NB4 (cell line): ENCODE measurements at regions not wholly inside any gene's neighbourhood (a gene's known extent, or its start where the extent isn't known, plus 50 kb on each side); places are given as distances from the start of the nearest gene placed in this dataset.

Experiments
- DNase-seq: peaks from one replicate; pipeline ENCODE4 v3.0.0; 2010; ENCODE audit warnings: low read depth
- H3K4me3 ChIP-seq: one replicate; pipeline ENCODE4 v1.5.1; 2011; ENCODE audit warnings: mild to moderate bottlenecking, low read depth, low read length, moderate library complexity
- MYC ChIP-seq: IDR thresholded peaks from 2 replicates; pipeline ENCODE4 v1.6.1; 2011; ENCODE audit warnings: low read depth, low read length
- POLR2A ChIP-seq: IDR thresholded peaks from 2 replicates; pipeline ENCODE4 v1.6.1; 2011; ENCODE audit warnings: mild to moderate bottlenecking; ENCODE audit not compliant: insufficient read length; ENCODE audit errors: extremely low read depth
- TF ChIP-seq, protein P1 (sequence below): IDR thresholded peaks from 2 replicates; pipeline ENCODE4 v1.6.1; 2011; ENCODE audit warnings: low read depth, low read length
- TF ChIP-seq, protein P2 (sequence below): IDR thresholded peaks from one replicate; pipeline ENCODE4 v1.5.1; 2012; ENCODE audit warnings: low read depth, low read length

DNA sequence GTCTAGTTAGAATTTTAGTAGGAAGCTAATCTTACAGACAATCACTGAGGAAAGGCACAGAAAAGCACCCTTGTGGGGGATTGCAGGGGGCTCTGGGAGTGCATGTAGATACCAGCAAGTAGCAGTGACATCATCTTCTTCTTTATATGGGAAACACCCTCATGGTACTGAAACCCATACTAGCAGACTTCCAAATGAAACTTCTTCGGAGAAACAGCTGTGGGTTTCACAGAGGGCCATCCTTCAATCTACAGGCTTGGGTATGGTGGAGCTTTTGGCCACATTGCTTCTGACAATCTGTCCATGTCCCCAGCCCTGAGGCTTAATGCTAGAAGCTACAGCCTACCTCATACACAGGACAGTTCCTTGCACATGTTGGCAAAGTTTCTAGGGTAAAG is 165.2 kb upstream of the NFIB start:
- no peak for DNase-seq
- H3K4me3 ChIP-seq = no peak overlapping the region
- TF ChIP-seq, protein P1, sequence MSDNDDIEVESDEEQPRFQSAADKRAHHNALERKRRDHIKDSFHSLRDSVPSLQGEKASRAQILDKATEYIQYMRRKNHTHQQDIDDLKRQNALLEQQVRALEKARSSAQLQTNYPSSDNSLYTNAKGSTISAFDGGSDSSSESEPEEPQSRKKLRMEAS = no peak
- TF ChIP-seq POLR2A (no peak), MYC (no peak)
- TF ChIP-seq, protein P2, sequence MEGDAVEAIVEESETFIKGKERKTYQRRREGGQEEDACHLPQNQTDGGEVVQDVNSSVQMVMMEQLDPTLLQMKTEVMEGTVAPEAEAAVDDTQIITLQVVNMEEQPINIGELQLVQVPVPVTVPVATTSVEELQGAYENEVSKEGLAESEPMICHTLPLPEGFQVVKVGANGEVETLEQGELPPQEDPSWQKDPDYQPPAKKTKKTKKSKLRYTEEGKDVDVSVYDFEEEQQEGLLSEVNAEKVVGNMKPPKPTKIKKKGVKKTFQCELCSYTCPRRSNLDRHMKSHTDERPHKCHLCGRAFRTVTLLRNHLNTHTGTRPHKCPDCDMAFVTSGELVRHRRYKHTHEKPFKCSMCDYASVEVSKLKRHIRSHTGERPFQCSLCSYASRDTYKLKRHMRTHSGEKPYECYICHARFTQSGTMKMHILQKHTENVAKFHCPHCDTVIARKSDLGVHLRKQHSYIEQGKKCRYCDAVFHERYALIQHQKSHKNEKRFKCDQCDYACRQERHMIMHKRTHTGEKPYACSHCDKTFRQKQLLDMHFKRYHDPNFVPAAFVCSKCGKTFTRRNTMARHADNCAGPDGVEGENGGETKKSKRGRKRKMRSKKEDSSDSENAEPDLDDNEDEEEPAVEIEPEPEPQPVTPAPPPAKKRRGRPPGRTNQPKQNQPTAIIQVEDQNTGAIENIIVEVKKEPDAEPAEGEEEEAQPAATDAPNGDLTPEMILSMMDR = no peak

DNA sequence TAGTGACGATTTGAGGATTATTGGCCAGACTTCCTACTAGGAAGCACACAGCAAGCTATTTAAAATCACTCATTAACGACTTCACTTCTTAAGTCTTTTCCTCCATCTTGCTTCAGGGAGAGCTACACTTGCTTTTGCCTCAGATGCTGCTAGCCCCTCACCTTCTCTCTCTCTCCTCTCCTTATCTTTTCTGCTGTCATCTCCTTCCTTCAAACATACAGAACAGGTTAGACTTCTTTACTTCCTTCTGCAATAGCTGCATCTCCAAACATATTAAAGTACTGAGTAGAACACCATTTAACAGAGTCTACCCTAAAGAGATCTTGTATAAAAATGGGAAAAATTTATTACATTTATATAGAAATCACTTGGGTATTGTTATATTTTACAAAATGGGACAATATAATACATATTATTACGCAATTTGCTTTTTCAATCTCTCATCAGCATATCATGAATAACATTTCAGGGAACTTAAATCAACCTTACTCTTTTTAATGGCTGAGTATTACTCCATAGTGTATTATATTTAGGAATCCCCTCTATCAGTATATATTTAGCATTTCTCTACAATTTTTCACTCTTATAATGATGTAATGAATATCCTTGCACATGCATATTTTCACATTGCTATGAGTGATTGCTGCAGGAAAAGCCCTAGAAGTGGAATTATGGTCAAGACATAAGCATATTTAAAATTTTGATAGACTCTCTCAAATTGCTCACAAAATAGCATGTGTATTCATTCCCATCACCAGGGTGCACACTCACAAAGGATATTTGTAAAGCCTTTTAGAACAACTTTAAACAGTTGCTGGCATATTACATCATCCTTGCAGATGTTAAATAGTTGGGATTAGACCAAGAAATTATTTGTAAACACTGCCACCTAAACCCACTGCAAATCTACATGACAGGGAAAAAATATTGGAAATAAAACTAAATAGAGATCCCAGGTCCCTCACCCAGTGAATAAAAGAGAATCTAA is 164.5 kb upstream of the NFIB start:
- no peak overlapping the region for H3K4me3 ChIP-seq
- TF ChIP-seq, protein P2 = no peak
- TF ChIP-seq, protein P1 = no peak
- no peak for TF ChIP-seq POLR2A
- no peak for TF ChIP-seq MYC
- DNase-seq = no peak

DNA sequence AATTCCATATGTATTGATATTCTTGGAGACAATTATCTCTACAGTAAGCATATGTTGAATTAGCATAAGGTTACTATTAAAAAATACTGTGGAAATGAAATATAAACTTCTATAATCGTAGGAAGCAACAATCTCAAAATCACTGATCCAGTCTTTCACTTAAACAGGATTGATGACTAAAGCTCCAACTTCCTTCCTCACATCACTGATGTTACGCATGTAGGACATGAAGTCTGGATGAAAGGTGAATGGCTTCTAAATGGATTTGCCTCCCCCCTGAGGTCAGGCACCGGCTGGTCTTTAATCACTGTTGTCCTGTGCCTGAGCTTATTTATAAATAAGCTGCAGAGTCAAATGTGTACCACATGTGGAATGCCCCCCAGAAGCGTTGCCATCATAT is 157.1 kb upstream of the NFIB start:
- no peak overlapping the region for H3K4me3 ChIP-seq
- TF ChIP-seq POLR2A (no peak), MYC (no peak)
- TF ChIP-seq, protein P2 = no peak
- TF ChIP-seq, protein P1 = no peak
- no peak for DNase-seq

DNA sequence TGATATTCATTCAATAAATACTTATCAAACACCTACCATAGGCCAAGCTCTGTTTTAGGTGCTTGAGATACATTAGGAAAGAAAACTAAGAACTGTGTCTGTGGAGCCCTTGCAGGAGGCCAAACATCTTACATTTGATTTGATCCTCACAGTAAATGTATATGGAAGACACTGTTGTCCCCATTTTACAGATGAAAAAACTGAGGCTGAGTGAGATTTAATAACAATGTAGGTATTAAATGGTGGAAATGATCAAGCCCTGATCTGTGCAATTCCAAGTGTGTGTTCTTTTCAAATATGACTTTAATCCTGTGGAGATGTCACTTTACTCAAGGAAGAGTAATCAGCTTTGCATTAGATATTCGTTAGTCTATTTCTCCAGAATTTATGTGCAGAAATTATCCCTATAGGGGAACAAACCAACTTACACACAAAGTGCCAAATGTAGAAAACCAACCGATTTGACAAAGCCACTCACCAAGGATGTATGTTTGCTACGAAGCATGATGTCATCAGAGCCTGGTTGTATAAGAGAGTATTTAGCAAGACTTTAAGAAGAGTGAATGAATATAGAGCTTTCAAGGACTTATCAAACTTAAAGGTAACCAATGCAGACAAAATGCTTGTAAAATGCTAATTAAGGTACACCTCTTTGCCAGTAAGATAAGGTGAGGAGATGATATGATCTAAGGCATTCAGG is 153.9 kb upstream of the NFIB start:
- H3K4me3 ChIP-seq = no peak overlapping the region
- no peak for DNase-seq
- no peak for TF ChIP-seq MYC

DNA sequence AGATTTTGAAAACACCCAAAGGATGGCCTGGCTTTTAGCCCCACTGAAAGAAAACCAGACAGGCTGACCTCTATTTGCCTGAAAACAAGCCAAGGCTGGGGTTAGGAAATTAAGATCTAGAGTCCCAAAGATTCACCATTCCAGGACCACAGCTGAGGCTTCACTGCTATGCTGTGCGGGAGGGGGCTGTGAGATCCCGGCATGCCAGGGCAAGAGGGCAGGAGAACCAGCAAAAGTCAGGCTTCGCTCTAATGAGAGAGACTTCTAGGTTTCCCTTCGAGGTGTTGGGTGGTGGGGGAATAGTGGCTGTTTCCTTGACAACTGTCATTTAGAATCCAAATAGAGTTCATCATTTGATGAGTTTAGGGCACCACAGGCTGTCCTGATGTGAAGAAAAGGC is 152.9 kb upstream of the NFIB start:
- H3K4me3 ChIP-seq = no peak overlapping the region
- TF ChIP-seq MYC (no peak), POLR2A (no peak)
- TF ChIP-seq, protein P2 = no peak
- TF ChIP-seq, protein P1 = no peak
- DNase-seq = no peak

DNA sequence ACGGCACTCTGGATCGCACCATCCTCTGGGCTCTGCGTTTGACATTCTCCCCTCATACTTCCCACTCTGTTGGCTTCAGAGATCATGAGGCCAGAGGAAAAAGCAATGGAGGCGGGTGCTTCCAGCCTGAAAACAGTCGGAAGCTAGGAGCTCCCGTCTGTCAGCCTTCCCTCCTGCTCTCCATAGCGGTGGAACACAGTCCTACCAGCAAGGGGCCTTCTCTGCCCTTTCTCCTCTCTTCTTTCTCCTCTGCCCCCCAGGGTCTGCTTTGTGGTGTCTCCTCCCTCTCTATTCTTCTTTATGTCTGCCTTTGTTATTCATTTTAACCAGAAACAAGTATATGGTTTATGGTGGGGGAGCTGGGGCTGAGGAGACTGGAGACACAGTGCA is 152.5 kb upstream of the NFIB start:
- H3K4me3 ChIP-seq = no peak overlapping the region
- no peak for DNase-seq
- TF ChIP-seq, protein P2 = no peak
- TF ChIP-seq, protein P1 = no peak
- TF ChIP-seq POLR2A (no peak), MYC (no peak)
